ENCODE measurements at regions not wholly inside any gene's neighbourhood (a gene's known extent, or its start where the extent isn't known, plus 50 kb on each side); places are given as distances from the start of the nearest gene placed in this dataset.

- Histone ChIP-seq H3K4me1 (no peaks in the 10 kb centered on the region), H3K27me3 (no peaks in the 10 kb centered on the region), H3K9me3 (no peaks in the 10 kb centered on the region), H3K4me3 (no peak overlapping the region), H3K27ac (no peak overlapping the region), H3K36me3 (no peaks in the 10 kb centered on the region)
- TF ChIP-seq CTCF (IDR thresholded peaks at IDR 0.05) = peak; percentile 19 to 66 (median 51)
- no peak for TF ChIP-seq EP300 (IDR thresholded peaks at IDR 0.05)
- no peak for TF ChIP-seq POLR2A (IDR thresholded peaks at IDR 0.05)
- WGBS, 2 donors = 35 to 42% methylated on average over 6 of the region's 6 CpGs
- DNase-seq (ENCODE audit: low spot score in 2 of 2) = peak in 1 of 2 donors; percentile 43
Measured at GRCh38 chr2:60641811-60642788, 88.6 kb upstream of the BCL11A start.

GRCh38 chr2:60643747-60644146 lies 90.3 kb upstream of the BCL11A start:
- no peak overlapping the region for H3K4me3 ChIP-seq
- H3K36me3 ChIP-seq = no peaks in the 10 kb centered on the region
- no peak for DNase-seq (ENCODE audit: low spot score in 2 of 2)
- TF ChIP-seq POLR2A (IDR thresholded peaks at IDR 0.05) = no peak
- TF ChIP-seq EP300 (IDR thresholded peaks at IDR 0.05) = no peak
- TF ChIP-seq CTCF (IDR thresholded peaks at IDR 0.05) = no peak
- whole genome bisulfite sequencing, 2 donors = 81 to 83% methylated on average over 7 of the region's 7 CpGs
- no peaks in the 10 kb centered on the region for H3K27me3 ChIP-seq
- no peaks in the 10 kb centered on the region for H3K4me1 ChIP-seq
- no peak overlapping the region for H3K27ac ChIP-seq
- H3K9me3 ChIP-seq = no peaks in the 10 kb centered on the region

GRCh38 chr2:60644951-60645350 lies 91.5 kb upstream of the BCL11A start:
- Histone ChIP-seq H3K36me3 (no peaks in the 10 kb centered on the region), H3K4me3 (no peak overlapping the region), H3K27me3 (no peaks in the 10 kb centered on the region), H3K27ac (no peak overlapping the region), H3K4me1 (no peaks in the 10 kb centered on the region), H3K9me3 (no peaks in the 10 kb centered on the region)
- 76% methylated on average over 6 of the region's 6 CpGs for WGBS, 2 donors
- TF ChIP-seq POLR2A (IDR thresholded peaks at IDR 0.05) (no peak), EP300 (IDR thresholded peaks at IDR 0.05) (no peak), CTCF (IDR thresholded peaks at IDR 0.05) (no peak)
- no peak for DNase-seq (ENCODE audit: low spot score in 2 of 2)

GRCh38 chr2:60648191-60648590 lies 94.7 kb upstream of the BCL11A start:
- Histone ChIP-seq H3K4me1 (no peaks in the 10 kb centered on the region), H3K27me3 (no peaks in the 10 kb centered on the region), H3K27ac (no peak overlapping the region), H3K9me3 (no peaks in the 10 kb centered on the region), H3K4me3 (no peak overlapping the region), H3K36me3 (no peaks in the 10 kb centered on the region)
- TF ChIP-seq CTCF (IDR thresholded peaks at IDR 0.05) = no peak
- no peak for TF ChIP-seq POLR2A (IDR thresholded peaks at IDR 0.05)
- no peak for TF ChIP-seq EP300 (IDR thresholded peaks at IDR 0.05)
- 57 to 58% methylated on average over 5 of the region's 5 CpGs for WGBS, 2 donors
- no peak for DNase-seq (ENCODE audit: low spot score in 2 of 2)

GRCh38 chr2:60649721-60650120 lies 96.3 kb upstream of the BCL11A start:
- H3K9me3 ChIP-seq = no peaks in the 10 kb centered on the region
- H3K27me3 ChIP-seq = no peaks in the 10 kb centered on the region
- no peak overlapping the region for H3K4me3 ChIP-seq
- no peak for TF ChIP-seq POLR2A (IDR thresholded peaks at IDR 0.05)
- TF ChIP-seq CTCF (IDR thresholded peaks at IDR 0.05) = no peak
- no peak for TF ChIP-seq EP300 (IDR thresholded peaks at IDR 0.05)
- H3K4me1 ChIP-seq = no peaks in the 10 kb centered on the region
- H3K27ac ChIP-seq = no peak overlapping the region
- no peaks in the 10 kb centered on the region for H3K36me3 ChIP-seq
- no peak for DNase-seq (ENCODE audit: low spot score in 2 of 2)

Data from tibial nerve (tissue), 4 donors.